CD4-positive, alpha-beta T cell treated with Interleukin-10 for 1 hour (primary cell): ENCODE measurements at regions not wholly inside any gene's neighbourhood (a gene's known extent, or its start where the extent isn't known, plus 50 kb on each side); places are given as distances from the start of the nearest gene placed in this dataset.

Source experiments
- DNase-seq: peaks from one replicate; pipeline ENCODE4 v3.0.0-alpha.2; 2020

DNA sequence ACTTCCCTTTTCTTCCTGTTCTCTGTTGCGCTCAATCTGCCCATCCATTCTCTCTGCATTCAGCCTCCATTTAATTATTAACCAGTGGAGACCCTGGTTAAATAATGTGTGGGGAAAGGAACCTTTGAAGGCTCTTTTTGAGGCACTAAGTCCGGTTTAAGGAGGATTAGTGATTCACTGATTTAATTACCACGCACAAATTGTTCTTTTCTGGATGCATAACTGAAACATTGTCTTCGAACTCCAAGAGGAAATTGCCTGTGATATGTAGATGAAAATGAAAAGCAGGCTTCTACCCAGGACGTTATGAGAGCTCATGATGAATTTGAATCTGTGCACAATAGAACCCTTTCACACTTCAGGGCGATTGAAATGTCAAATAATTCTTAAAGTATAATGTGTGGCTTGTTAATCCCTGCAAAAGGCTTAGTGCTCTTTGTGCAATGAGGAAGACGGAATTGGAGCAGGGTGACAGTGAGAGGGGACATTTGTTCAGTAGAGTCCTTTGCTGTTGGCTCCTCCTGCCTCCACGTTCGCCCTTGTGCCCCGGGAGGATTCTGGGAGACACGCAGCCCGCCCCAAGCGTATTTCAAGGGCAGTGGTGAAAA lies 51.1 kb upstream of the ZNF236 start:
- DNase-seq: no peak

DNA sequence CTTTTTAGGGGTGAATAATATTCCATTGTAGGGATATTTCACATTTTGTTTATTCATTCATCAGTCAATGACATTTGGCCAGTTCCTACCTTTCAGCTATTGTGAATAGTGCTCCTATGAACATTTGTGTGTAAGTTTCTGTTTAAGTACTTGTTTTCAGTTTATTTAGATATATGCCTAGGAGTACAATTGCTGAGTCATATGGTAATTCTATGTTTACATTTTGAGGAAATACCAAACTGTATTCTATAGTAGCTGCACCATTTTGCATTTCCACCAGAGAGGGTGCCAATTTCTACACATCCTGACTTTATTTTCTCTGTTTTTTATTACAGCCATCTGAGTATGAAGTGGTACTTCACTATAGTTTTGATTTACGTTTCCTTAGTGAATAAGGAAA lies 54.4 kb upstream of the ZNF236 start:
- DNase-seq: no peak

DNA sequence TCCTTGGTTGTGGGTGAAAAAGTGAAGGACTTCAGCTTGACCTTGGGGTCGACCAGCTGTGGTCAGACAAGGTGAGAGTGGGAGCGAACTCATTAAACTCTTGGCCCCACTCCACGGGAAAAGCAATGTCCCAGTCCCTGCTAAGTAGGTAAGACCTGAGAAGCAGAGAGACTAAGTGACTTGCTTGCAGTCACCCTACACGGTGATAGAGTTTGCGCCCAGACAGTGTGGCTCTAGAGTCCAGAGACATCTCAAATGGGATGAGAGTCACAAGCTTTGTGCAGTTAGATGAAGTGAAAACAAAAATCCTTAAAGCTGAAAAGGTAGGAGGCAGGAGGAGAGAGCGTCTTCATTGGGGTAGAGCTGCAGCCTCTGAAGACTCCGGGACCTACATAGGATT lies 55.9 kb upstream of the ZNF236 start:
- DNase-seq: no peak

DNA sequence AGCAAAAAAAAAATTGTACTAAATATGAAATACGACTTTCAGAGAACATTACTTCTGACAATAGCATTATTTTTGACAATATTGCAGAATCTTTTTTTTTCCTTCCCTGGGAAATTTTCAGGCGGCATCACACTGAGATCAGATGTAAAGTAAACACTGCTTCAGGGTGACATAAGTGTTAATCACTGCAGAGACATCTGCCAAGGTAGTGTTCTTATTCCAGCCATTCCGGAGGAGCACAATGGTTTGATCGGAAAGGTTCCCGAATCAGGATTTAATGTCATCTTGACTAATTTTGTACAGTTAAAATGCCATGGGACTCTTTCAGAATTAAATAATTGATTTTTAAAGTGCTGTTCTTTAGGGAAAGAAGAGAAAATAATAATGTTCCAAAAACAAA lies 56.7 kb upstream of the ZNF236 start:
- DNase-seq: no peak

DNA sequence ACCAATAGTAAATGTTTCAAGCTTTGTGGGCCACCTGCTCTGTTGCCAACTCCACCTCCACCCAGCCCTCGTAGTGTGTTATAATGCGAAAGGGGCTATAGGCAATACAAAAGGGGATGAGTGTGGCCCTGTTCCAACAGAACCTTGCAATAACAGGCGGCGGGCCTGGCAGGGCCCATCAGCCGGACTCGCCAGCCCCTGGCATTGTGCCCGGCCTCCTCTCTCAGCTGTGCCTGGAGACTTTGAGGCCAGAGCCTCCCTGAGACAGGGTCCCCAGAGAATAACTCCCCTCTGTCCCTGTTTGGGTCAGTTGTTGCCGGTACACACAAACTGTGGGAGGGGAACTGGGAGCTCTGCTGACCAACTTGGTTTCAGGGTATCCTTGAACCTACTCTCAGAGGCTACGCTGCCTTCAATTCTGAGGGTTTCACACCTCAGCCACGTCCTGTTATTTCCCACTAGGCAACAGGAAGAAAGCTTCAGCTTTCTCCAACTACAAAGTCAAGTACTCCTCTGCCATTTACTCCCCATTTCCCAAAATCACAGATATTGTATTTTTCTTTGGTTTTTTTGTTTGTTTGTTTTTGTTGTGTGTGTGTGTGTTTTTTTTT lies 58.0 kb upstream of the ZNF236 start:
- DNase-seq: no peak

DNA sequence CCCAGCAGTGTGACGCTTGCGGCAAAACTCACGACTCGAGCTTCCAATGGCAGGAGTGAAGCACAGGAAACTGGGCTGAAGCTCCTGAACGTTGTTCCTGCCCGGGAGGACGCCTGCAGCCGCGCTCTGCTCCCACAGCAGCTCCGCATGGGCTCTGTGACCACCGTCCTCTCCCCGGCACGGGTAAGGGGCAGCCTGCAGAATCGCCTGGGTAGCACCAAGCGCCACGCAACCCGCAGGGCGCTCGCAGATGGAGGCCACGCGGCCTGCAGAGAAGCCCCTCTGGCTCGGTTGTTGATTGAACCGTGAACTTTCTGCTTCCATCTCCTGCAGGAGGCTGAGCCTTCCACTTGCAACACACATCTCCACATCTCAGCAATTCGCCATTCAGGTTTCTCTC lies 63.3 kb upstream of the ZNF236 start:
- DNase-seq: no peak

DNA sequence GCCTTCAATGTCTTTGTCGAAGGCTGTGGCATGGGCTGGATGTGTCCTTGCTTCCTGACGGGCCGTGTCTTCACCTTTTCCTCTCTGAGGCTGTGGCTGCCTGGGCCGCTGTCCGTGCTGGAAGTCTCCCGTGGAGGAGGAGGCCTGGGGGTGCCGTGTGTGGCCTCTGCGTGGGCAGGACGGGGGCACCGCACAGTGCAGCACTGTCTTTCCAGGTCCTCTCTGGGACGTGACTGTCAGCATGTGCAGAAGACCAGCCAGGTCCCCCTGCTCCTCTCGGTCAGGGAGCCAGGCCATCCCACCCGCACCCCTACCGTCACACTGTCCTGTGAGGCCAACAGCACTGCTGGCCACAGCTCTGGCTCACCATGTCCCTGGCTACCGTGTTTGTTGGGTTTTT lies 64.4 kb upstream of the ZNF236 start:
- DNase-seq: no peak

DNA sequence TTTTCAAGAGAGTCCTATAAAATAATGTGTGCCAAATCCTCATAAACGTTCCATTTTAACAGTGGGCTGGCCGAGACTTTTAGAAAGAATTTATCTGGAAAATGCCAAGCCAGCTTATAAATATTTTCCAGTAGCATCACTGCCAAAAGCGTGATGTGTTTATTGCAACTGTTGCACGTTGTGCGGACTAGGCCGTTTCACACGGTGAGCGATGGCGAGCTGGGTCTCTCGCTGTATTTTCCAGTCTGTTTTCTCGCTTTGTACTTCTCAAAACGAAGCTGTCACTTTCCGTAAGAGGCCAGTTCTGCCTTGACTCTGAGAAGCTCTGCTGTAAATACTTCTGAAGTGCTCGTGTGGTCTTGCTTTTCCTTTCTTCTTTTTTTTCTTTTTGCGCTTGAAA lies 65.0 kb upstream of the ZNF236 start:
- no peak for DNase-seq

DNA sequence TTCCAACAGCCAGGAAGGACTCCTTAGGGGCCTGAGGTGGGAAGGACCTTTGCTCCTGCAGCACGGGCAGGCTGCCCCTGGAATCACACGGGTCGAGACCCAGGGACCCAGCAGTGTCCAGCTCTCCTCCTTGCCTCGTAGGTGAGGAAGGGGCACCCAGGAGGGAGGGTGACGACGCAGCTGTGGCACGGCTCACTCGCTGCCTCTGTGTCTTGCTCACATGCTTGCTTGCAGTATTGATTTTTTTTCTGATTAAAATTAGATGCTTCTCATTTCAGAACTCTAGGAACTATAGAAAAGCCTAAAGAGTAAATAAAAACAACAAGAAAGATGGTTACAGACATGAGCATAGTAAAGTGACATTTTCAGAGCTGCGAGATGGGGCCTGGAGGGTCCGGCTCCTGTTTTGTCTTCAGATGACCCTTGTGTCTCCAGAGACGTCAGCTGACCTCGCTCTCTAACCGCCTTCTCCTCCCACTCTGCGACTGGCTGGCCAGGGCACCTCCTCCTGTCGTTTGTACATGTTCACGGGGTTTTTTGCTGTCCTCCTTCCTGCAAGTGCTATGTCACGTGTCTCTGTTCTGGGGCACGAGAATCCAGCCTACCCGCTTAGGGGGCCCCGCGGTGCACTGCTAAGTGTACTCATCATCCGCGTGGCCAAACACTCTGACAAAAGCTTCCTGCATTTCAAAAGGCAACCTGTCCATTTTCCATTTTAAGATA lies 65.7 kb upstream of the ZNF236 start:
- DNase-seq: no peak

DNA sequence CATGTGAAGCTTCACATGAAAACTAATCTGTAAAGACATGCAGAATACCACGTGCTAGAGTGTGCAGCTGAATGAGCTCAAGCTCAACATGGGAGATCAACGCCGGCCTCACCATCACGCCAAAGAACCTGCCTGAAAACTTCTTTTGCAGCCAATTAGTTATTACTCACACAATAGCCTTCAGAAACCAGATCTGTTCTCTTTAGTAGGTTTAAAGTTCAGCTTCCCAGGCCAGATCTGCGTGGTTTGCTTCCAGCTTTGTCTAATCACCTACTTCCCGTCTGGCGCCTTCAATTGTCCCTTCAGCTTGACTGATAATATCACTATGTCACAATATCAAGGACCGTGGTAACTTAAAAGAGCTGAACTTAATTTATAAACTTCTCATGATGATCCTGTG lies 68.0 kb upstream of the ZNF236 start:
- DNase-seq: no peak

DNA sequence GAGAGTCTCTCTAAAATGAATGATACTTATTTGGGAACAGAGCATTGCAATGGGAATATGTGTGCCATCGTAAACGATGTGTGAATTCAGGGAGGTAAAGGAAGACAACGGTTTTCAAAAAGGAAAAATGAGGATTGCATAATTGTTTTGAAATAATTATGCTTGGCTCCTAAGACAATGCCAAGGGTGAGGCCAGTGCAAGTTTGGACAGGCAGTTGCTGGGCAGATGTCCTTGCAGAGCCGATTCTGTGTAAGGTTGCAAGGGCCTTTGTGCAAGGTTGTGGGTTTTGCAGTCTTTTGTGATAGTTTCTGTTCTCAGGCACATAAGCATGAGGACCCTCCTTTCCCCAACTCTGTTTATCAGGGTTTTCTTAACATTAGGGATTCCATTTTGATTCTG lies 70.0 kb upstream of the ZNF236 start:
- no peak for DNase-seq

DNA sequence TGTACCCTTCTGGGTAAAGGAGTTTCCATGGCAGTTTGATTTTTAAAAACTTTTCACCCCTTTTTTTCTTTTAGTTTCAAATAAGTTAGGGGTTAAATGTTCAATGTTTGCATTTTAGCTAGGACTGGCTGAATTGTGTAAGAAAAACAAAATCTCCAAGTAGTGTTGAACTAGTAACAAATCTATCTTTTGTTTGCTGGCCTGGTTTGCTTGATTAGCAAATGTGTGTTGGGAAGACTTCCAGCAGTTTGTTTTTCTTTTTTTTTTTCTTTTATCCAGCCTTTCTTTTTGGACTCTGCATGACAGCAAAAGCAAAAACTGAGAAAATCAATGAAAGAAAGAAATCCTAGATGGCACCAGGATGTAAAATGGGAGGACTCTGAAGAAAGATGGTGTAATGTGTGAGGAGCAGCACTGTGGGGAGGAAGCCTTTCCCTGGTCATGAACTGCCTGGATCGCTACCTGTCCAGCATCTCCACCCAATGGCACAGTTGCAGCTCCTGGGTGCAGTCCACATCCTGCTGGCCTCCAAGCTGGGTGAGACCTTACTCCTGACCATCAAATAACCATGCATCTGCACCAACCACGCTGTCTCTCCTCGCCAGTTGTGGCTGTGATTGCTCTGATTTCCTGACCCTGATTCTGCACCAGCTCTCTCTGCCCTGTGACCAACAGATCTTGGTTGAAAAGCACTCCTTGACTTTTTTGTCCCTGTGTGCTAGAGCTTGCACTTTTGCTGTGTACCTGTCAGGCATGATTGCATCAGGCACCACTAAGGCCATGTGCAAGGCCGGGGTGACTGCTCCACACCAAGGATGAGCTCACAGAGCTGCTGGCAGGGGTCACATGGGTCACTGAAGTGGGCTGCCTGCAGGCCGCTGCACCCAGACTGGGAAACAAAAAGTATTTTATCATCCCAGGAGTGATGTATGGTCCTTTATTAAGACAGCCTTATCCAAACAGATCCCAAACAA lies 71.2 kb upstream of the ZNF236 start:
- no peak for DNase-seq

DNA sequence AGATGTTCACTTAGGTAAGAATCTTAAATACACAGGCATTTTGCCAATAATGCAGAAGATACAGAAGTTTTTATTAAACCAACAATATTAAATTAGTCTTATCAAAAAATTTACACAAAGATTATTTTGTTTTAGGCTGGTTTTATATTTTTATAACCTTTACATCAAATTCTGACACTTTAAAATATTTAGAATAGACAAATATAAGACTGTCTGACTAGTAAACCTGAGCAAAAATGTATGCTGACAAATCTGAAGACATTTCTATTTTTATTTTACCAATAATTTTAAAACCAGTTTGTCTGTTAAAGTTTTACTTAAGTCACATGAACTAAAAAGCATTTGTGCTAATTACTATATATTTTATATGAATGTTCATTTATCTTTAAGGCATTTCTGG lies 72.1 kb upstream of the ZNF236 start:
- no peak for DNase-seq

DNA sequence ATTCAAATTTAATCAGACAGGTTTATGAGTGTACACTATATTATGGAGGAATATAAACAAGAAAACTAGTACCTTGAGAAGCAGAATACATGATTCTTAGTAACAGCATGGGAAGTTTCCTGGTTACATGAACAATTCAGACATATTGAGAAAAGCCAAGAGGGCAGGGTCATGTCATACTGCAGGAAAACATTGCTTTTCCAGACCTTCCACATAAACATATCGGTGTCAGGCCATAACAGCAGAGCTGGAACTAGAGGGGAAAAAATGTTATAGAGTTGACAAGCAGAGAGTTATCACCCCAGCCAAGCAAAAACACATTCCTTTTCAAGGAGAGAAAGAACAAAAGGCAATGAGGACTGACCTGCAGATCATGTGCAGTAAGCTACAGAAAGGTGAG lies 74.7 kb upstream of the ZNF236 start:
- DNase-seq: no peak

DNA sequence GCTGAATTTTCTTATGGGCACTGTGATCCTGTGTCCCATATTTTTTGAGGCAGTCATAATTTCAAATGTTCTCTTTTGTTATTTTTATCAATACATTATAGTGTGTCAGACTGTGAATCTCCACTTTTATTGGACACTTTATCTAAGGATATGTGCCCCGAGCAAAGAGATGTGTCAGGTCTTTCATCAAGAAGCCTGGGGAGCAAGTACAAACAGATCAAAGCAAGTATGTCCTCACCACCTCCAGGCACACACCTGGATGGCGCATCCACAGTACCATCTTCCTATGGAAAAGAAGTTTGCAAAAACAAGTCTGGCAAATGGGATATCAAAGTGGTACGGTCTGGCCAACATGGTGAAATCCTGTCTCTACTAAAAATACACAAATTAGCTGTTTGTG lies 81.0 kb upstream of the ZNF236 start:
- no peak for DNase-seq

DNA sequence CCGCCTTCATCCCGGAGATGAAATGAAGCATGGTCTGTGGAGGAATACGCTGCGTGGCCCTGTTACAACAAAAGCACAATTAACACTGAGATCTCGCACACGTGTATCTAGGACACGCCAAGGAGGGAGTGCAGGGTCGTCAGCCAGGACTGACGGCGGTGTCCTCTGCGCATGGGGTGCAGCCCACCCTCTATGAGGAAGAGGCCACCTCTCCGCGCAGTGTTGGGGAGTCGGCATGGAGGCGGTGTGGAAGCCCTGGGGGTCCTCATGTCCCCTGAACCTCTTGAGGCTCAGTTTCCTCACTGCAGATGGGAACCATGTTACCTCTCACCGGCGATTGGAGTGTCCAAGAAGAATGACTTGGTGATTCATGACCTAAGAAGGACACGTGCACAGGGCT lies 86.0 kb upstream of the ZNF236 start:
- DNase-seq: no peak

DNA sequence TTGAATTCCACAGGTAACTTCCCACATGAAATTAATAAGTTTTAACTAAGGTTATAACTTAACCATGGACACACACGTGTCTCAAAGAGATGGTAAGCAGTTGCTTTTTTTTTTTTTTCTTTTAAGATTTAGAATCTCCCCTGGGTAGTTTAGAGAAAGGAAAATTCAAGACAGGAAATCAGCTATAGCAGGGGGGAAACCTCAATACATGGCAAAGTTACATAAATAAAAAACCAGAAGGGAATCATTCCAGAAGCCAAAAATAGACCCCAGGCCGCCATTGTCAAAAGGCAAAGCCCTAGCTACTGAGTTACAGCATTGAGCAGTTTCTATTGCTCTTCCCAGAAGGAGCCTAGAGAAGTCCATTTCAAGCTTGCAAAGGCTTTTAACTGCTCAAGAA lies 91.5 kb upstream of the ZNF236 start:
- no peak for DNase-seq

DNA sequence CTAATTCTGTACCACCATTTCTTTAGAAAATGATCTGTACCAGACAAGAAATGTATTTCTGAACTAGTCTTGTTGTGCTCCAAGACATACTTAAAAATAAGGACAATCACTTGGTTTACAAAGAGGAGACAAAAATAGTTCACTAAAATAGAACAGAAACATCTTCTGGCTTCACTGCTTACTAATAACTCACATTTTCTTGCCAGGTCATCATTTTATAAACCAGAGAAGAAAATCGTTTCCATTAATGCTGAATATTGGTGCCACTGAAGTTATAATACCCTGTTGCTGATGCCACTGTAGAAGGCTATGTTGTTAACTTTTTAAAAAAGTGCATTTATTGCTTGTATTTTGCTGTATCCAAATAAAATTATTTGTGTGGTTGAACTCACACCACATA lies 94.8 kb upstream of the ZNF236 start:
- DNase-seq: no peak

DNA sequence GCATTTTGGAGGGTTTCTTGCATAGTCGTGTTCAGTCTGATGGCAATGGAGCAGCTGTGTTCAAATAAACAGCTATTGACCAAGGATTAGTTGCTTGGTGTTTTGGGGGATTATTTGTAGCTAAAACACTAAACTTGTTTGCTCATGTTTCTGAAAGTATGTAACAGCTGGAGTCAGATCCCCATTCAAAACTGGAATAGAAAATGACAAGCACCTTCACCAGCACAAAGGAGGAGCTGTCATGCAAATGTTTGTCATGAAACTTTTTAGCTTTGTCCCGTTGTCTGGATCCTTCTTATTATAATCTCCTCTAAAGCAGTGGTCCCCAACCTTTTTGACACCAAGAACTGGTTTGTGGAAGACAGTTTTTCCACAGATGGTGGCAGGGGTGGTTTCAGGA lies 96.9 kb upstream of the ZNF236 start:
- no peak for DNase-seq

DNA sequence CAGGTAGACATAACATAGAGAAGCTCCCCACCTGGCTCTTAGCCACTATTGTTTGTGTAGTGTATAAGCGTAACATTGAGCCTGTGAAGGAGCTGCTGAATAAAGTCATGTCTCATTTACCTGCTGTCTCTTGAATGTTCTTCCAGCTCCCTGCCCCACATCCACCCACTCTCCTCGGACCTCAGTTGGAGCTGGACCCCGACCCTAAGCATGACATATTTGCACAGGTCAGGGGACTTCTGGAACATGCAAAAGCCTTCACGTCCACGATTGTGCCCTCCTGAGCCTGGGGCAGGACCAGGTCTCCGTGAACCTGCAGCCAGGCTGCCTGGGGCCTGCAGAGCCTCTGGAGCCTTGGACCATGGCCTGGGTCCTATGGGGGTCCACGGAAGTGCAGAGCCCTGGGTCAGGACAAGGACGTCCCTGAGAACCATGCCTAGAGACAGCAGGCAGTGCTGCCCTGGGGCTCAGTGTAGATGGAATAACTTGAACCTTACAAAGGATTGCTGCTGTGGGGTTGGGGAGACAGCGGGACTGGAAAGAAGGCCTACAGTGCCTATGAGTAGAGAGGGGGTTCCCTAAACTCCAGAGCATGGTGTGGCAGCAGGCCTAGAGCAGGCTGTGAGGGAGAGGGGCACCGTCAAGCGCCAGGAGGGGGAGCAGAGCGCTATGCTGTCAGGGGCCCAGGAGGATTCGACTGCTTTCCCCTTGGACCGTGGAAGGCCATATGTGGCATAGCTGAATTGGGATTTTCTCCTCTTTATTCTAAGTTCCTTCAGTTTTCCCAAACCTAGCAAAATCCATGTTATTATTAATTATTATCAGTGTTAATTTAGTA lies 99.9 kb upstream of the ZNF236 start:
- no peak for DNase-seq

DNA sequence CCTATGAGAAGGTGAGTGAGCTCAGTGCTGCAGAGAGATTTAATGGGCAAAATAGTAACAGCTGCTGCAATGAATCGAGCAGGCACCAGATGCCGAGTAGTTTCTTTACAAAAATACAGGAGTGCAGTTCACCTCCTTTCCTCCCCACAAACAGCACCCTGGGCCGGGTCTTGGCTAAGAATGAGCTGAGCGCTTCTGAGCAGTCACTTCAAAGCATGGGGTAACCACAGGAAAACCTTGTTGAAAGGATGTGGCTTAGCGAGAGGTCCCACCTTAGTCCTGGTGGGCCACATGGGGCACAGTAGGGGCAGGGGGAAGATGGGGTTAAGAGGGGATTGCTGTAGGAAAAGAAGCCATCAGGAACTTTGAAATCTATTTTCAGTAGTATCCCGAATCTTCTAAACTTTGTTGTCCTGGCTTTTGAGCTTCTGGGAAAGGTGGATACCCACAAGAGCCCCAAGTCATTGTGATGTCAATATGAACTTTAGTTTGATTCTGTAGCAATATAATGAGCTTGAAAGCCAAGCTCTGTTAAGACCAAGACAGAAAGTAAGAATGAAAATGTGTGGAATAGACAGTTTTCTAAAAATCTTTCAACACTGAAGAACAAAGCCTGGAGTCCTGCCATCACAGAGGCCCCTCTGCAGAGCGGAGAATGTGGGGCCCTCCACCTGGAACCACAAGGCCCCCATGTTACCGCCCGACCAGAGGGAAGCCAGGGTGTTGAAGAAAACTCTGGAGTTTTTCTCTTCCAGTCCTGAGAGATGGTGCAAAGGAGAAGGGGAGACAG lies 101.0 kb upstream of the ZNF236 start:
- DNase-seq: peak; percentile 73

DNA sequence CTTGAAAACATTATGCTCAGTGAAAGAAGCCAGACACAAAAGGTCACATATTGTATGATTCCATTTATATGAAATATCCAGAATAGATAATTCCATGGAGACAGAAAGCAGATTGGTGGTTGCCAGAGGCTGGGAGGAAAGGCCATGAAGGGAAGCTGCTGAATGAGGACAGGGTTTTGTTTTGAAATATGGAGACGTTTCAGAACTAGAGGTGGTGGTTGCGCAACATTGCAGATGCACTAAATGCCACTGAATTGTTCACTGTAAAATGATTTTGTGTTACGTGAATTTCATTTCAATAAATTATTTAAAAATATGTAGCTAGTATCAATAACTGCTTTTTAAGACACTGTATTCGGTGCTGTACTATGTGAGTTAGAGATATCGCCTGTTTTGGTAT lies 101.7 kb upstream of the ZNF236 start:
- DNase-seq: peak; percentile 8
